ENCODE measurements at regions not wholly inside any gene's neighbourhood (a gene's known extent, or its start where the extent isn't known, plus 50 kb on each side); places are given as distances from the start of the nearest gene placed in this dataset.

DNA sequence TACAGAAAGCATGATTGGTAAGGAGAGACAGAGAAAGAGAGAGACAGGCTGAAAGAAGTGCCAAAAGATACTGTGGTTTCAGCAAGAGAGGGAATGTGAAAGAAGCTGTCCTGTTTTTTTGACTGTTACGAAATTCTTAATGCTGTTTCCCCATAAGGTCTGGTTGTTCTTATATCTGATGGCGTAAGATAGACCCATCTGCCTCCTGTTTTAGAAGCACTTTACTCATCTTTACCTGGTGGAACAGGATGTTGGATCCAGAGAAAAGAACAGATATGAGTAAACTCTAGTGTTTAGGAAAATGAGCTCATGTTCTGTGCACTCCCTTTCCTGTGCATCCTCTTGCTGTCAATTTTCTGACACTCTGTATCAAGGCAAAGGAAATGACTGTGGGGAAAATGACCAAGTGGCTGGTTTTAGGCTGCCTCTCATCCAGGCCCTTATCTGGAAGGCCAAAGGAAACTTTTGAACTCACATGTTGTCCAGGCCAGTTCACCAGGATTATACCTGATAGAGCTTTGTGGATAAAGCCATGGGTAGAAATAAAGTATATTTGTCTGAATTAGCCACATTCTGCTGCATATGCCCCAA, 311.7 kb upstream of the HTR2C start:
- H3K4me3 ChIP-seq = no peak overlapping the region
- H3K4me2 ChIP-seq (ENCODE audit: insufficient read depth, low read length) = no peak overlapping the region
- no peaks in the 10 kb centered on the region for H3K9me1 ChIP-seq (ENCODE audit: control insufficient read depth, insufficient read depth, low read length)
- H2AFZ ChIP-seq (ENCODE audit: low read depth, low read length) = no peak overlapping the region
- H3K9me3 ChIP-seq (replicated peaks; ENCODE audit: control insufficient read depth, insufficient read depth, low read depth, low read length) = no peaks in the 10 kb centered on the region
- CTCF ChIA-PET (ENCODE audit: low intra/inter-chr PET ratio) = no interaction called here
- H3K9ac ChIP-seq (ENCODE audit: insufficient read depth in 1 of 2, low read depth in 2 of 2, low read length in 2 of 2) = no peak overlapping the region
- H3K79me2 ChIP-seq (ENCODE audit: control insufficient read depth, insufficient read depth, low read length) = no peaks in the 10 kb centered on the region
- H3K27me3 ChIP-seq (ENCODE audit: control insufficient read depth in 2 of 2, insufficient read depth in 2 of 2, low read length in 2 of 2) = no peaks in the 10 kb centered on the region
- H3K4me1 ChIP-seq (replicated peaks in 1 of 2; ENCODE audit: control insufficient read depth in 2 of 2, insufficient read depth in 2 of 2, low read length in 2 of 2) = peaks cover 0 to 4% of the 10 kb centered on the region in 2 experiments; a peak in 1 of 5 replicates
- no TSS peak for BruUV-seq (replicated peaks)
- H3K27ac ChIP-seq (ENCODE audit: extremely low read depth, low read depth, low read length) = no peak overlapping the region
- WGBS (ENCODE audit: insufficient coverage, low coverage, missing lambda C conversion rate) = 0% methylated on average over 2 of the region's 2 CpGs
- no peak for ATAC-seq
- H3K36me3 ChIP-seq (ENCODE audit: control insufficient read depth, insufficient read depth, low read length) = no peaks in the 10 kb centered on the region
- no peaks in the 10 kb centered on the region for H4K20me1 ChIP-seq (replicated peaks; ENCODE audit: control insufficient read depth, insufficient read depth, low read length)
- in situ Hi-C loops (cut with MboI) (no loop called here), intact Hi-C loops (cut with micrococcal nuclease) (no loop called here)
- no peak for FAIRE-seq
- POLR2A ChIA-PET = no interaction called here
- DNase-seq (ENCODE audit: extremely low read depth in 1 of 4, low spot score in 3 of 4) = no peak
- TF ChIP-seq SRSF7 (optimal IDR thresholded peaks at IDR 0.05; ENCODE audit: low read depth, low read length) (no peak), TRIM28 (IDR thresholded peaks at IDR 0.05) (no peak), DMBX1 (CRISPR knock-in tag; IDR thresholded peaks at IDR 0.05; ENCODE audit: borderline replicate concordance) (no peak), ELF4 (CRISPR knock-in tag; IDR thresholded peaks at IDR 0.05) (no peak), ETV1 (tag; conservative IDR thresholded peaks at IDR 0.05; ENCODE audit: low read depth) (no peak), TAF1 (IDR thresholded peaks at IDR 0.05; ENCODE audit: control insufficient read depth, extremely low read depth, insufficient read depth, low read length, severe bottlenecking) (no peak), ZKSCAN3 (CRISPR knock-in tag; IDR thresholded peaks at IDR 0.05) (no peak), SRSF9 (IDR thresholded peaks at IDR 0.05; ENCODE audit: borderline replicate concordance, low read depth, low read length) (no peak)
- TF ChIP-seq, protein P1, sequence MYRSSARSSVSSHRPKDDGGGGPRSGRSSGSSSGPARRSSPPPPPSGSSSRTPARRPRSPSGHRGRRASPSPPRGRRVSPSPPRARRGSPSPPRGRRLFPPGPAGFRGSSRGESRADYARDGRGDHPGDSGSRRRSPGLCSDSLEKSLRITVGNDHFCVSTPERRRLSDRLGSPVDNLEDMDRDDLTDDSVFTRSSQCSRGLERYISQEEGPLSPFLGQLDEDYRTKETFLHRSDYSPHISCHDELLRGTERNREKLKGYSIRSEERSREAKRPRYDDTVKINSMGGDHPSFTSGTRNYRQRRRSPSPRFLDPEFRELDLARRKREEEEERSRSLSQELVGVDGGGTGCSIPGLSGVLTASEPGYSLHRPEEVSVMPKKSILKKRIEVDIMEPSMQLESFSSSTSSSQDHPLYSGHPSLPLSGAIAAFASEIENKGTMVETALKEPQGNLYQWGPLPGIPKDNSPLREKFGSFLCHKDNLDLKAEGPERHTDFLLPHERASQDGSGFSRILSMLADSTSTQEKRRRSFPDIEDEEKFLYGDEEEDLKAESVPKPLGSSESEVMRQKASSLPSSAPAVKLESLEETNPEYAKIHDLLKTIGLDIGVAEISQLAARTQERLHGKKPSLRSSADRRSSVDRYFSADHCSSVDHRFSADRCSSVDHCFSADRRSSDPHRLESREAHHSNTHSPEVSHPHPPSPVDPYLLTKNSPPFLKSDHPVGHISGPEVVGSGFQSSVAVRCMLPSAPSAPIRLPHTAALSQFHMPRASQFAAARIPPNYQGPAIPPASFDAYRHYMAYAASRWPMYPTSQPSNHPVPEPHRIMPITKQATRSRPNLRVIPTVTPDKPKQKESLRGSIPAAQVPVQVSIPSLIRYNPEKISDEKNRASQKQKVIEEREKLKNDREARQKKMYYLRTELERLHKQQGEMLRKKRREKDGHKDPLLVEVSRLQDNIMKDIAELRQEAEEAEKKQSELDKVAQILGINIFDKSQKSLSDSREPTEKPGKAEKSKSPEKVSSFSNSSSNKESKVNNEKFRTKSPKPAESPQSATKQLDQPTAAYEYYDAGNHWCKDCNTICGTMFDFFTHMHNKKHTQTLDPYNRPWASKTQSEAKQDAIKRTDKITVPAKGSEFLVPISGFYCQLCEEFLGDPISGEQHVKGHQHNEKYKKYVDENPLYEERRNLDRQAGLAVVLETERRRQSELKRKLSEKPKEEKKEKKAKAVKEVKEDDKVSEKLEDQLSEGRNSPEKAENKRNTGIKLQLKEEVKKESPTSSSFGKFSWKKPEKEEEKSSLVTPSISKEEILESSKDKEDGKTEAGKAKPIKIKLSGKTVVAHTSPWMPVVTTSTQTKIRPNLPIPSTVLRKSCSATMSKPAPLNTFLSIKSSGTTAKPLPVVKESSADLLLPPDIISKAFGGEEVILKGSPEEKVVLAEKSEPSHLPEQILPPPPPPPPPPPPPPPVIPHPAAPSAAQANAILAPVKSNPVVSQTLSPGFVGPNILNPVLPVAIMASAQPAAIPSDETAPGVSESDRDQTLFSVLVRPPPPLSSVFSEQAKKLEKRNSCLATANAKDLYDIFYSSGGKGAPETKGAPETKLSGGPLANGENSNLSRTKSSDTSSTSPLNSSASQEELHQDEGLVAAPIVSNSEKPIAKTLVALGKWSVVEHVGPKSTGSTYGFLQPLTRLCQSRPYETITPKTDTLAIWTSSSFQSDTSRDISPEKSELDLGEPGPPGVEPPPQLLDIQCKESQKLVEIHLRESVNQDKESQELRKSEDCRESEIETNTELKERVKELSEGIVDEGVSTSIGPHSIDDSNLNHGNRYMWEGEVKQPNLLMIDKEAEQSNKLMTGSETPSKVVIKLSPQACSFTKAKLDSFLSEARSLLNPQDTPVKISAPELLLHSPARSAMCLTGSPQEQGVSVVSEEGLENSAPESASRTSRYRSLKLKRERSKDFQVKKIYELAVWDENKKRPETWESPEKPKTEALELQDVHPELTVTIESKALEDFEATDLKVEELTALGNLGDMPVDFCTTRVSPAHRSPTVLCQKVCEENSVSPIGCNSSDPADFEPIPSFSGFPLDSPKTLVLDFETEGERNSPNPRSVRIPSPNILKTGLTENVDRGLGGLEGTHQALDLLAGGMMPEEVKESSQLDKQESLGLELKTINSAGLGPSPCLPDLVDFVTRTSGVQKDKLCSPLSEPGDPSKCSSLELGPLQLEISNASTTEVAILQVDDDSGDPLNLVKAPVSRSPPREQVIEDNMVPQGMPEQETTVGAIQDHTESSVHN (IDR thresholded peaks at IDR 0.05; ENCODE audit: borderline replicate concordance in 1 of 2, low read depth in 1 of 2) = no peak
- TF ChIP-seq, protein P2, sequence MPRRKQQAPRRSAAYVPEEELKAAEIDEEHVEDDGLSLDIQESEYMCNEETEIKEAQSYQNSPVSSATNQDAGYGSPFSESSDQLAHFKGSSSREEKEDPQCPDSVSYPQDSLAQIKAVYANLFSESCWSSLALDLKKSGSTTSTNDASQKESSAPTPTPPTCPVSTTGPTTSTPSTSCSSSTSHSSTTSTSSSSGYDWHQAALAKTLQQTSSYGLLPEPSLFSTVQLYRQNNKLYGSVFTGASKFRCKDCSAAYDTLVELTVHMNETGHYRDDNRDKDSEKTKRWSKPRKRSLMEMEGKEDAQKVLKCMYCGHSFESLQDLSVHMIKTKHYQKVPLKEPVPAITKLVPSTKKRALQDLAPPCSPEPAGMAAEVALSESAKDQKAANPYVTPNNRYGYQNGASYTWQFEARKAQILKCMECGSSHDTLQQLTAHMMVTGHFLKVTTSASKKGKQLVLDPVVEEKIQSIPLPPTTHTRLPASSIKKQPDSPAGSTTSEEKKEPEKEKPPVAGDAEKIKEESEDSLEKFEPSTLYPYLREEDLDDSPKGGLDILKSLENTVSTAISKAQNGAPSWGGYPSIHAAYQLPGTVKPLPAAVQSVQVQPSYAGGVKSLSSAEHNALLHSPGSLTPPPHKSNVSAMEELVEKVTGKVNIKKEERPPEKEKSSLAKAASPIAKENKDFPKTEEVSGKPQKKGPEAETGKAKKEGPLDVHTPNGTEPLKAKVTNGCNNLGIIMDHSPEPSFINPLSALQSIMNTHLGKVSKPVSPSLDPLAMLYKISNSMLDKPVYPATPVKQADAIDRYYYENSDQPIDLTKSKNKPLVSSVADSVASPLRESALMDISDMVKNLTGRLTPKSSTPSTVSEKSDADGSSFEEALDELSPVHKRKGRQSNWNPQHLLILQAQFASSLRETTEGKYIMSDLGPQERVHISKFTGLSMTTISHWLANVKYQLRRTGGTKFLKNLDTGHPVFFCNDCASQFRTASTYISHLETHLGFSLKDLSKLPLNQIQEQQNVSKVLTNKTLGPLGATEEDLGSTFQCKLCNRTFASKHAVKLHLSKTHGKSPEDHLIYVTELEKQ (CRISPR knock-in tag; IDR thresholded peaks at IDR 0.05) = no peak
- TF ChIP-seq, protein P3, sequence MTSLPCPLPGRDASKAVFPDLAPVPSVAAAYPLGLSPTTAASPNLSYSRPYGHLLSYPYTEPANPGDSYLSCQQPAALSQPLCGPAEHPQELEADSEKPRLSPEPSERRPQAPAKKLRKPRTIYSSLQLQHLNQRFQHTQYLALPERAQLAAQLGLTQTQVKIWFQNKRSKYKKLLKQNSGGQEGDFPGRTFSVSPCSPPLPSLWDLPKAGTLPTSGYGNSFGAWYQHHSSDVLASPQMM (CRISPR knock-in tag; IDR thresholded peaks at IDR 0.05) = no peak

Data from K562 (cell line).